ENCODE measurements at regions not wholly inside any gene's neighbourhood (a gene's known extent, or its start where the extent isn't known, plus 50 kb on each side); places are given as distances from the start of the nearest gene placed in this dataset.
A peak's percentile ranks its signal among the peaks of the same experiment; 100 is the strongest.

- TF ChIP-seq HOXB5 (CRISPR knock-in tag; IDR thresholded peaks at IDR 0.05) (no peak), FOSB (CRISPR knock-in tag; IDR thresholded peaks at IDR 0.05) (no peak), KDM5A (IDR thresholded peaks at IDR 0.05) (no peak), CBX8 (IDR thresholded peaks at IDR 0.05) (no peak), TP53 (CRISPR knock-in tag; IDR thresholded peaks at IDR 0.05) (no peak), CTCF (IDR thresholded peaks at IDR 0.05) (no peak), CEBPB (IDR thresholded peaks at IDR 0.05) (no peak), MAFK (IDR thresholded peaks at IDR 0.05; ENCODE audit: partially characterized antibody) (no peak), RARB (CRISPR knock-in tag; IDR thresholded peaks at IDR 0.05) (no peak), EHMT2 (IDR thresholded peaks at IDR 0.05; ENCODE audit: low read depth) (no peak)
Measured at GRCh38 chr20:23268792-23269354, 81.7 kb upstream of the NXT1 start (continued).

GRCh38 chr20:23267909-23268308 lies 82.7 kb upstream of the NXT1 start:
- peak overlapping the region in 1 of 2 experiments; percentile 21; a peak in 2 of 6 replicates for H3K27ac ChIP-seq
- TF ChIP-seq RNF2 (IDR thresholded peaks at IDR 0.05; ENCODE audit: borderline replicate concordance, low read depth) (no peak), SREBF2 (IDR thresholded peaks at IDR 0.05) (no peak), MYC (IDR thresholded peaks at IDR 0.05; ENCODE audit: borderline replicate concordance, low read length) (no peak), HOXB5 (CRISPR knock-in tag; IDR thresholded peaks at IDR 0.05) (no peak), USF2 (IDR thresholded peaks at IDR 0.05) (no peak), EHMT2 (IDR thresholded peaks at IDR 0.05; ENCODE audit: low read depth) (no peak), ZFP36 (IDR thresholded peaks at IDR 0.05; ENCODE audit: borderline replicate concordance, partially characterized antibody) (no peak), JUN (IDR thresholded peaks at IDR 0.05) (no peak), CHD4 (IDR thresholded peaks at IDR 0.05; ENCODE audit: borderline replicate concordance) (no peak), HMGXB4 (CRISPR knock-in tag; IDR thresholded peaks at IDR 0.05; ENCODE audit: borderline replicate concordance) (no peak)
- DNase-seq (ENCODE audit: low read depth in 1 of 2, low spot score in 1 of 2) (no peak), ATAC-seq (no peak), FAIRE-seq (no peak)
- CTCF ChIA-PET, result interaction anchor here (1.2 kb wide), 1 partner anchor 8 kb away, joined by 3 read pairs; no protein-coding TSS in a partner anchor
- H3K4me1 ChIP-seq, result peaks cover 29% of the 10 kb centered on the region
- no peak overlapping the region for H3K4me3 ChIP-seq
- 43% methylated on average over 2 of the region's 2 CpGs for WGBS (ENCODE audit: missing lambda C conversion rate)
- POLR2A ChIA-PET, result no interaction called here
- H3K9me3 ChIP-seq, result peaks cover 6% of the 10 kb centered on the region; the same call in 2 of the 3 replicates
- no peak overlapping the region for H3K4me2 ChIP-seq

GRCh38 chr20:23266530-23267398 lies 83.8 kb upstream of the NXT1 start:
- WGBS (ENCODE audit: missing lambda C conversion rate), result 52% methylated on average over 6 of the region's 7 CpGs
- Histone ChIP-seq H3K27ac (no peak overlapping the region), H3K4me3 (no peak overlapping the region), H3K4me2 (no peak overlapping the region), H3K9me3 (peaks cover 6% of the 10 kb centered on the region; the same call in 2 of the 3 replicates), H3K4me1 (peaks cover 29% of the 10 kb centered on the region)
- TF ChIP-seq NR3C1 (IDR thresholded peaks at IDR 0.05), result no peak
- TF ChIP-seq HOXA7 (CRISPR knock-in tag; IDR thresholded peaks at IDR 0.05), result no peak
- TF ChIP-seq RNF2 (IDR thresholded peaks at IDR 0.05; ENCODE audit: borderline replicate concordance, low read depth), result no peak
- no peak for TF ChIP-seq GATA3 (IDR thresholded peaks at IDR 0.05; ENCODE audit: borderline replicate concordance)
- TF ChIP-seq MAFK (IDR thresholded peaks at IDR 0.05; ENCODE audit: partially characterized antibody), result no peak
- ChIA-PET POLR2A (no interaction called here), CTCF (interaction anchor here (0.9 to 1.2 kb wide), 2 partner anchors 10 to 73 kb away, joined by 3 to 6 read pairs; no protein-coding TSS in a partner anchor)
- no peak for ATAC-seq
- DNase-seq (ENCODE audit: low read depth in 1 of 2, low spot score in 1 of 2), result peak in 1 of 2 experiments; percentile 27
- no peak for FAIRE-seq
